Lower leg skin (tissue), 4 donors: ENCODE measurements at regions not wholly inside any gene's neighbourhood (a gene's known extent, or its start where the extent isn't known, plus 50 kb on each side); places are given as distances from the start of the nearest gene placed in this dataset.
A peak's percentile ranks its signal among the peaks of the same experiment; 100 is the strongest.
"Not testable (repeated sequence)": the region's sequence is repeated elsewhere in the genome, so short reads cannot be mapped to it uniquely, and the experiment has no call there.

Experiments
- DNase-seq, 2 donors: peaks; one replicate each; pipeline ENCODE4 v3.0.0-alpha.2; 2019; ENCODE audit warnings: low spot score in 2 of 2
- H3K4me3 ChIP-seq: fragments of 200-600 bp; sonication (generic); 2 replicates; pipeline ENCODE4 v1.5.1; 2017; ENCODE audit warnings: mild to moderate bottlenecking, low read depth; ENCODE audit not compliant: poor library complexity, severe bottlenecking
- POLR2A ChIP-seq, 2 donors: fragments of 450-650 bp; IDR thresholded peaks; one replicate each; pipeline ENCODE4 v1.6.1; 2016 to 2017; ENCODE audit warnings: antibody characterized with exemption in 2 of 2, mild to moderate bottlenecking in 1 of 2, moderate library complexity in 1 of 2
- WGBS, 2 donors: methylation state at CpG; one replicate each; pipeline ENCODE4 v1.1.5; 2018; 5-methylcytosine and 5-hydroxymethylcytosine counted together
- intact Hi-C: fragments of 100-400 bp; cut with DNase I; formaldehyde crosslinking; loops from one replicate; pipeline ENCODE4 v1.15.0; 2023; ENCODE audit warnings: low total_unique reads
- TF ChIP-seq, protein P1 (sequence below), 3 donors: fragments of 450-650 bp; IDR thresholded peaks; one replicate each; pipeline ENCODE4 v1.5.1; 2016; ENCODE audit warnings: antibody characterized with exemption in 3 of 3, mild to moderate bottlenecking in 3 of 3, moderate library complexity in 2 of 3

DNA sequence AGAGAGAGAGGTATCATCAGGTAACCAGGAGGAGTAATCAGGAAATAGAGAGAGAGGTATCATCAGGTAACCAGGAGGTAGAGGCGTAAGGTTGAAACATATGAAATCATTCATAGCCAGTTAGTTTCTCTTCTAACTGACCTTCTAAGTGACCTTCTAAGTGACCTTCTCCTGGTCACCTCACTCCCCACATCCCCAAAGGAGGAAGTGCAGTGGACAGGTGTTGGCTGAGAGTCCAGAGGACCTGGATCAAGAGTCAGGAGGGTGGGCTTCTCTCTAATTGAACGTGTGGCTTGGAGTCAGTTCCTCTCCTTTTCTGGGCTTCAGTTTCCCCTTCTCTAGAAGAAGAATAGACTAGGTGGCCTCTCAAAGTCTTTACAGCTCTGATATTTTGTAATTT, 121.3 kb upstream of the DLG1 start:
- TF ChIP-seq, protein P1, sequence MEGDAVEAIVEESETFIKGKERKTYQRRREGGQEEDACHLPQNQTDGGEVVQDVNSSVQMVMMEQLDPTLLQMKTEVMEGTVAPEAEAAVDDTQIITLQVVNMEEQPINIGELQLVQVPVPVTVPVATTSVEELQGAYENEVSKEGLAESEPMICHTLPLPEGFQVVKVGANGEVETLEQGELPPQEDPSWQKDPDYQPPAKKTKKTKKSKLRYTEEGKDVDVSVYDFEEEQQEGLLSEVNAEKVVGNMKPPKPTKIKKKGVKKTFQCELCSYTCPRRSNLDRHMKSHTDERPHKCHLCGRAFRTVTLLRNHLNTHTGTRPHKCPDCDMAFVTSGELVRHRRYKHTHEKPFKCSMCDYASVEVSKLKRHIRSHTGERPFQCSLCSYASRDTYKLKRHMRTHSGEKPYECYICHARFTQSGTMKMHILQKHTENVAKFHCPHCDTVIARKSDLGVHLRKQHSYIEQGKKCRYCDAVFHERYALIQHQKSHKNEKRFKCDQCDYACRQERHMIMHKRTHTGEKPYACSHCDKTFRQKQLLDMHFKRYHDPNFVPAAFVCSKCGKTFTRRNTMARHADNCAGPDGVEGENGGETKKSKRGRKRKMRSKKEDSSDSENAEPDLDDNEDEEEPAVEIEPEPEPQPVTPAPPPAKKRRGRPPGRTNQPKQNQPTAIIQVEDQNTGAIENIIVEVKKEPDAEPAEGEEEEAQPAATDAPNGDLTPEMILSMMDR (IDR thresholded peaks at IDR 0.05): no peak
- TF ChIP-seq POLR2A (IDR thresholded peaks at IDR 0.05): no peak
- peak in 1 of 2 donors; percentile 4 for DNase-seq
- H3K4me3 ChIP-seq: no peak overlapping the region
- intact Hi-C loops: no loop called here
- WGBS, 2 donors: 82 to 83% methylated on average over 2 of the region's 2 CpGs

DNA sequence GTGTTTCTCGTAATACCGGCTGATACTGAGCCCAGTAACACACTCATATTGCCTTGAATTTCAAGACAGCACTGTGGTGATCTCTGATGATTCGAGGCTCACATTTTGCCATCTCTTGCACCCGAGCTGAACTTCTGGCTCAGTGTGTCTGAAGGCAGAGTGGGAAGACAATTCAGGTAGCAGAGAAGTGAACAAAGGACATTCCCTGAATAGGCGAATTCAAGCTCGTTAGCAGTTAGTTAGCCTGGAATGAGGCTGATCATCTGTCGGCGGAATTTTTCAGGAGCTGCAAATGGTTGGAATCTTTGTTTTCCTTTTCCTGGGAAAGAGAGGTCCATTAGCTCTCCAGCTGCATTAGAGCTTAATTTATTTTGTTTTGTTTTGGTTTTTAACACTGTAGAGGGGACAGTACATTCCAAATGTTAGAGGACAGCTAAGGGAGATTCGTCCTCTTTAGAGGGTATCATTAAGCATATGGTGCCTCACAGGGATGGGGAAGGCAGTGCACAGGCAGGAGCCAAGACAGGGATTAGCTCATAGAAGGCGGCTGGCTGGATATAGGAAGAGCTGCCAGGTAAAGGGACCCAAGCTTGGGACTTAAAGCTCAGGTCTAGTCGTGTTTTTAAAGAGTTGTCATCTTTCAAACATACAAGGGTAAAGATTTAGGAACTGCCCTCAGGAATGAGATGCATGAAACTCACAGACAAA, 119.7 kb upstream of the DLG1 start:
- intact Hi-C loops: no loop called here
- no peak for TF ChIP-seq POLR2A (IDR thresholded peaks at IDR 0.05)
- TF ChIP-seq, protein P1 (IDR thresholded peaks at IDR 0.05): no peak
- 74% methylated on average over 11 of the region's 11 CpGs for WGBS, 2 donors
- peak in 1 of 2 donors; percentile 49 for DNase-seq
- H3K4me3 ChIP-seq: no peak overlapping the region

DNA sequence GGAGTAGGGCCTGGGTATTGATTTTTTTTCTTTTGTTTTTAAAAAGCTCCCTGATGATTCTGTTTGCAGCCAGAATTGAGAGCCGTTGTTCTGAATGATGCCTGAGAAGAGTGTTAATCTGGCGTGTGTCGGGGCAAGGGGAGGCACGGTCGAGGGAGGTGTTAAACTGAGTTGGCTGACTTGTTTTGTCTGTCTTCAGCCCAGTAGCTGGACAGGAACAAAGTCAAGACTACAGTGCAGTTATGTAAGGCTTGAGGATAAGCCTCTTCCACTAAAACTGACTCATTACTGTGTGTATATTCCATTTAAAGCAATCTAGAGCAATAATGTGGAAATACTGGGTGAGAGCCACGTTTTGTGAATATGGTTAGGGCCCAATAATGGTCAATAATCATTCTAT, 119.0 kb upstream of the DLG1 start:
- TF ChIP-seq, protein P1 (IDR thresholded peaks at IDR 0.05): no peak
- no peak for TF ChIP-seq POLR2A (IDR thresholded peaks at IDR 0.05)
- DNase-seq: peak in 1 of 2 donors; percentile 15
- no peak overlapping the region for H3K4me3 ChIP-seq
- intact Hi-C loops: no loop called here
- WGBS, 2 donors: 74 to 81% methylated on average over 6 of the region's 6 CpGs

DNA sequence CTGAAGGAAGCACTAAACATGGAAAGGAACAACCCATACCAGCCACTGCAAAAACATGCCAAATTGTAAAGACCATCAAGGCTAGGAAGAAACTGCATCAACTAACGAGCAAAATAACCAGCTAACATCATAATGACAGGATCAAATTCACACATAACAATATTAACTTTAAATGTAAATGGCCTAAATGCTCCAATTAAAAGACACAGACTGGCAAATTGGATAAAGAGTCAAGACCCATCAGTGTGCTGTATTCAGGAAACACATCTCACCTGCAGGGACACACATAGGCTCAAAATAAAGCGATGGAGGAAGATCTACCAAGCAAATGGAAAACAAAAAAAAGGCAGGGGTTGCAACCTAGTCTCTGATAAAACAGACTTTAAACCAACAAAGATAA, 113.5 kb upstream of the DLG1 start:
- intact Hi-C loops, H3K4me3 ChIP-seq, DNase-seq: not testable (repeated sequence)
- 73 to 90% methylated on average over 2 of the region's 2 CpGs for WGBS, 2 donors

GRCh38 chr3:197410170-197410569, 111.8 kb upstream of the DLG1 start:
- peak in 1 of 2 donors; percentile 46 for DNase-seq
- intact Hi-C loops, H3K4me3 ChIP-seq: not testable (repeated sequence)
- WGBS, 2 donors: 95 to 97% methylated on average over 11 of the region's 11 CpGs

- peak in 1 of 2 donors; percentile 57 for DNase-seq
- TF ChIP-seq, protein P1 (IDR thresholded peaks at IDR 0.05): no peak
- no peak for TF ChIP-seq POLR2A (IDR thresholded peaks at IDR 0.05)
- no peak overlapping the region for H3K4me3 ChIP-seq
- 75 to 78% methylated on average over 9 of the region's 9 CpGs for WGBS, 2 donors
- intact Hi-C loops: no loop called here
These were observed 110.0 kb upstream of the DLG1 start for GRCh38 chr3:197408177-197408957.
